CD4-positive, alpha-beta T cell treated with Interleukin-17A for 4 hours (primary cell): ENCODE measurements at regions not wholly inside any gene's neighbourhood (a gene's known extent, or its start where the extent isn't known, plus 50 kb on each side); places are given as distances from the start of the nearest gene placed in this dataset.

Experiments
- DNase-seq: peaks from one replicate; pipeline ENCODE4 v3.0.0-alpha.2; 2020; ENCODE audit warnings: mixed read lengths

DNA sequence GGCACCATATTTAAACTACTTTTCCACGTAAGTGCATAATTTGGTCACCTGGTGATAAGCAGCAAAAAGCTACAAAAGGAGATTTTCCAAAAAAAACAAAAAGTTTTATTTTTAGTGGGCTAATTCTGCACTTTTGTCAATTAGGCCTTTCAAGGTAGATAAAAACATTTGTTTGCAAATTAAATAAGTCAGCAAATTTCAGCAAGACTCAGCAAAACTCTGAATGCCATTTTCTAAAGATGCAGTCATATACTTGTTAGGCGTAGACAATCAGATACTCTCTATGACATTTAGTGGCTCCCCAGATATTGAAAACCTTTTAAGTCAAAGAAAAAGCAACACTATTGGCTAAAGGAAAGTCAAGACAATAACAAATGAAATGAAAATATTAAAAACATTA is 400.2 kb upstream of the GOLIM4 start:
- DNase-seq = no peak

- no peak for DNase-seq
Observed at GRCh38 chr3:168495270-168495669, 399.5 kb upstream of the GOLIM4 start.

DNA sequence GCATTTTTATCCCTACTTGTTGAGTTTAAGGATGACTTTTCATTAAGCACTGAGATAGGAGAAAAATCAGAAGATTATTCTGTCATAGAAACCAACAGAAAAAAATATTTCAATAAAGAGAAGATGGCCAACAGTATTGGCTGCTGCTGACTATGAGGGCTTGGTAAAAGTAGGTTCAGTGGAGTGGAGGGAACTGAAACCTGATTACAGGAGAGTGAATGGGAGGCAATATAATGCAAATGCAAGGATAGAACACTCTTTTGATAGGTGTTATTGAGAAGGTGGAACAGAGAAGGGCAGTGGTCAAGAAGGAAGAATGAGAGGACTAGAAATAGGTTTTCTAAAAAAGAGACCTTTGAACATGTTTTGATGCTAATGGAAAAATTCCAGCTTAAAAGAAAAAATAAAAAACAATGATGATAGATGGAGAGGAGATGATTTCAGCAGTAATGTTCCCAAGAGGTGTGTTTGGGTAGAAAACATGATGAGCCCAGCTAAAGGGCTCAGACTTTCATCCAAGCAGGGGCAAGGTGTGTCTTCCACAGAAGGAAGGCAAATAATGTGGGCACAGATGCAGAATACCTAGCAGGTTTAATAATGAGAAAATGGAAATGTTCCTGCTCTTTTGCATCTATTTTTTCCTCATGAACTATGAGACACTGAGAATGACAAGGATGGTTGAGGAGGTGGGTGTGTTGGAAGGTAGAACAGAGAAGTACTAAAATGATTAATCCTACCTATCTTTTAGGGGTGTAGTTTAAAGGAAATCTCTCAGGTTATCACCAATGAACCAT is 397.9 kb upstream of the GOLIM4 start:
- DNase-seq = no peak

DNA sequence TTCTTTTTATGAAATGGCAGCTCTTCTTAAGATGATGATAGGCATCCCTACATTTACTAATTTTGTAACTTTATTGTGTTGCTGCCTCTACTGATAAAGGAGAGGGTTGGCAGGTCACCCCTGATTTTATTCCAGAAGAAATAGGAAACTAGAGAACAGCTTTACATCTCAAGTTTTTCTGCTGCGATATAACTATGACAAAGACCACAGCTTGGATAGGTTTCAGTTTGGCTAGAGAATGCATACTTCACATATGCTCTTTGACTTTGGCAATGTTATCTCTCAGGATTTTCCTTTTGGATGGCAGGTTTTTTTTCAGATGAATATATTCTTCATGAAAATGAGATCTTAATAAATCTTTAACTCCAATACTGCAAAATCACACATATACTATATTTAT is 395.3 kb upstream of the GOLIM4 start:
- no peak for DNase-seq

DNA sequence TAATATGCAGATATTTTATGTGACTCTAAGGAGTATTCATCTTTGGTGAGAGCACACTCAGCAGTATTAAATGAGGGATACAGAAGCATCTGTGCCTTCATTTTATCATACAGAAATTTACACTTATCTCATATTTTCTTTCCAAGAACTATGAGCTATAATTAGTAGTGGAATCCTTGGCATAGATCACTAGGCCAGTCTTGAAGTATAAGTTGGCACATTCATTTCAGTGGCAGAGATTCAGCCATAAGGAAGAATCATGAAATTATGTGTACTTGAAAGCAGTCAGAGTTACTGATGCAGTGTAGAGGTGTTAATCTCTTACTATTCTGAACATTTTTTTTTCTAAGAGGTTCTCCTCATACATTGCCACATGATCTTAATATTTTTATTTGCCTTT is 393.6 kb upstream of the GOLIM4 start:
- DNase-seq = no peak

DNA sequence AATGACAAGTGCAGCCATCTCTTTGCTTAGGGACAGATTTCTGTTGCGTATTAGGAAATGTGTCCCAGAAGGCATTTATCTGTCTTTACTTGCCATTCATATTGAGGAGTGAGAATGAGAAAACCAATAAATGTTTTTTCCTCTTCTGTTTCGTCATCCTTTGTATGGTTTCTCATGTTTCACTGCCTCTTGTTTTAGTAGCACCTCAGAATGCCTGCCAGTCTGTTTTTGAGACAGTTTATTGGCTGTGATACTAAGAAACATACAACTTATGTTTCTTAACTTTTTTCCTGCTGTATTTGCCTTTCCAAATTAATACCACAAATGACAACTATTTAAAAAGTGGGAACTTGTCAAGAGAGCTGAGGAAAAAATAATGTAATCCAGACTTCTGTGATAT is 390.2 kb upstream of the GOLIM4 start:
- DNase-seq = no peak

GRCh38 chr3:168476360-168476980 is 380.7 kb upstream of the GOLIM4 start:
- no peak for DNase-seq

DNA sequence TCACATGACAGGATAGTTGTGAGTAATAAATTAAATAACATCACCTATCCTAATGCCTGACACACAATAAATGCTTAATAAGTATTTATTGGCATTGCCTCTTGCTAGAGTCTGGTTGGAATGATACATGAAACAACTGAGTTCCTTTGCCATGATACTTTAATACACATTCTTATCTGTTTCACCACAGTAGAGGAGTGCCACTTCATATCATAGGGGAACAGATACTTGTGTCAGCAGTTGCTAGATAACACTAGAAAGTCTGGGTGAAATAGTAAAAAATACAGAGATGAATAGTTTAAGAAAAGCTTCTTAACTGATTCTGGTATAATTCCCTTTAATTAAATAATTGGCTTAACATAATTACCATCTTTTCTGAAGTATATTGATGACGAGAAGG is 380.0 kb upstream of the GOLIM4 start:
- DNase-seq = no peak

DNA sequence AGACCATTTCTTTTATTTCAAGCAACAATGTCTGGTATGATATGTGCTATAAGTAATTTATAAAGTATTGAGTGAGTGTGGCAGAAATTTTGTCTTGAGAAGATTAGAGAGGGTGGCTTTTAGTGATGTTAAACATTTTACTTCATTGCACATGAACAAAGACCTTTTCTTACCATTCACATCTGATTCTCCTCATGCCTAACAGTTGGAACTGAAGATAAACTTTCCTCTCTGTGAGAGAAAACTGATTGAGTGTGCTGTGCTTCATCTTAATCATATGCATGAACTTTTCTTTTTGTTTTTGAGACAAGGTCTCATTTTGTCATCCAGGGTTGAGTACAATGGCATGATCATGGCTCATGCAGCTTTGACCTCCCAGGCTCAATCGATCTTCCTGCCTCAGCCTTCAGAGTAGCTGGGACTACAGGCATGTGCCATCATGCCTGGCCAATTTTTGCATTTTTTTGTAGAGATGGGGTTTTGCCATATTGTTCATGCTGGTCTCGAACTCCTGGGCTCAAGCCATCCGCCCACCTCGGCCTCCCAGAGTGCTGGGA is 377.7 kb upstream of the GOLIM4 start:
- no peak for DNase-seq

GRCh38 chr3:168472783-168473182 is 377.1 kb upstream of the GOLIM4 start:
- DNase-seq = no peak

- no peak for DNase-seq
Observed at GRCh38 chr3:168470380-168470779, 374.7 kb upstream of the GOLIM4 start.

- no peak for DNase-seq
Observed at GRCh38 chr3:168469436-168469835, 373.7 kb upstream of the GOLIM4 start.

DNA sequence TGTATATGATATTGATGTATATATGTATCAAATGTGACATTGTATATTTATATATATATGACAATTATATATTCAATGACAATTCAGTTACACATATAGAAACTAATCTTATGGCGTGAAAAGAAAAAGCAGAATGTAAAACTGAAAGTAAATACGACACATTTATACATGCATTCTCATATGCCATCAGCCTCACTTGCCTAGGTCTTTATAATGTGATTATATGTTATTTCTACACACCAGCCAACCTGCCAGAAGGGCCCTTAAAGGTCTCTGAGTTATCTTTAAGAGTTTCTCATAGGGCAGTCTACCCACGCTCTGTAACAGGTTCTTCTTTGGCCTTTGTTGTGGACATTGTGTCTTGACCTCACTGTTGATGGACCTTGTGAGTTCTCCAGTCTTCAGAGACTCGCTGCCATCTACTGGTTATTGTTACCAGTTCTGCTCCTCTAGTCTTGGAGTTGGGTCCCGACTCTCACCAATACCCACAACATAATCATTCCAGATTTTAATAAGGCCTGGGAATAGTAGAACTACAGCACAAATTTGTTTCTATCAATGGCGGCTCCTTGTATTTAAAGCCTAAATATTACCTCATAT is 371.5 kb upstream of the GOLIM4 start:
- DNase-seq = no peak

DNA sequence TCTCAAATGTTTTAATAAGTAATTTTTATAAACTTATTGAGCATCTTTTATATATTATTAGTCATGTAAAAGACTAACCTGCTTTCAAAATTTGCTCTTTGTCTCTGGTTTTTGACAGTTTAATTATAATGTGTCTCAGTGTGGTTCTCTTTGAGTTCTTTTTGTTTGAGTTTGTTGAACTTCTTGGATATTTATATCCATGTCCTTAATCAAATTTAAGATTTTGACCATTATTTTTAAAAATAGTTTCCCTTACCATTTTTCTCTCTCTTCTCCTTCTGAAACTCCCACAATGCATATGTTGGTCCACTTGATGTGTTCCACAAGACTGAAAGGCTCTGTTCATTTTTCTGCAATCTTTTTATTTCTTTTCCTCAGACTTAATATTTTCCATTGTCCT is 366.1 kb upstream of the GOLIM4 start:
- no peak for DNase-seq

- DNase-seq = no peak
Observed at GRCh38 chr3:168459226-168459784, 363.6 kb upstream of the GOLIM4 start.

DNA sequence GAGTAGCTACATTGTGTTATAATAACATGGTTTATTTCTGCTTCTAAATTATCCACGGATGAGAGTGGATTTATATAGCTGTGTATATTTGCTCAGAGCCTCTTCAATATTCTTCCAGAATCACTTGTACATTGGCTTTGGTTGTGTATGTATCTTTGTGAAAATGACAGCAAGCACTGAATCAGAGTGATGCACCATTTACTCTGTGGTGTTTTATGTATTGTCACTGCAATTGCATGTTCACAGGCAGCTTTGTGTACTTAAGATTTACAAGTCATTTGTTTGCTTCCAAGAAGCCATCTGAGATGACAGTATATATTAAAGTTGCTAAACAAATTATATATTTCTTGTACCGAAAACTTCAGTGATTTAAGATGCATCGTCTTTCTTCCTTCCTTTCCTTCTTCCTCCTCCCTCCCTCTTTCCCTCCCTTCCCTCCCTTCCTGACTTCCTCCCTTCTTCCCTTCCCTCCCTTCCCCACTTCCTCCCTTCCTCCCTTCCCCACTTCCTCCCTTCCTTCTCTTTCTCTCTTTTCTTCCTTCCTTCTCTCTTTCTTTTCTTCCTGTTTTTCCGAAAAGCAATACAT is 362.3 kb upstream of the GOLIM4 start:
- DNase-seq = no peak

DNA sequence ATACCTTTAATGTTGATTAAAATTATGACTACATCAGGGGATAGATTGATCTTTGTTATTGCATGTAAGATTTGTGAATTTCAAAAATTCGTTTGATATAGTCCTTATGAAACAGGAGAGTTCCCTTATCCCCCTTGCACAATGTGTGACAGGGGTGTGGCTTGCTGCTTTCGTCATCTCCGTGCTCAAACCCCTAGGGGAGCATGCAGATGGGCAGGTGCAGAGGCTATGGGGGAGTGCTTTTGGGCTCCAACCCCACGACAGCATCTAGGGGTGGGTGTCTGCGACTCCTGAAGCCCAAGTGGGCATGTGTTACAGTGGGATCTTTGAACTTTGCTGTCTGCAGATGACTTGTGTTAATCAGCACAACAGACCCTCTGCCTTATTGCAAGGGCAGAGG is 360.1 kb upstream of the GOLIM4 start:
- no peak for DNase-seq

DNA sequence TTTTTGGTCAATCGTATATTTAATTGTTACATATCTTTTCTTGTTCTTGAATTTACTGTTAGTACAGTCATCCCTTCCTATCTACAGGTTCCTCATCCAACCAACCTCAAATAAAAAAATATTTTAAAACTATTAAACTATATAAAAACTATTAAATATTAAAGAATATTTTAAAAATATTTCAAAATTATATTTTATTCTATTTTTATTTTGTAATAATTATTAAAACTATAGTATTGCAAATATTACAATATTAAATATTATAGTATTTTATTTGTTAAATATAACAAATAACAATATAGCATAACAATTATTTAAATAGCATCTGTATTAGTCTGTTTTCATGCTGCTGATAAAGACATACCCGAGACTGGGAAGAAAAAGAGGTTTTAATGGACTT is 357.9 kb upstream of the GOLIM4 start:
- no peak for DNase-seq

DNA sequence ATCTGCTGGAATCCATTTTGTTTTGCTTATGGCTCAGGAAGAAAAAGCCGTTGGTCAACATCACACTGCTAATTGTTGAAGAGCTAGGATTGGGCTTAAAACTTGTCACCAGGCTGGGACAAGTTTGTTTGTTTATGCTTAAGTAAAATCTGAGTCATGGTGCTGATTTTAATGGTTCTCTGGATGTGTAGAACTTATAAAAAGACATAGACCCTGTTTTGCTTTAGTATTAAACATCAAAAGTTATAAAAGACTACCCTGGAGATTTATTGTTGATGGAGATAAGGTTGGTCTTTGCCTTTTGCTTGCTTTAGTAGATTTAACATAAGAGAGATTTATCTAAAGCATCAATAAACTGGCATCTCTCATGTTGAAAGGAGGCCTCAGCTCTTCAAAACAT is 348.2 kb upstream of the GOLIM4 start:
- no peak for DNase-seq

DNA sequence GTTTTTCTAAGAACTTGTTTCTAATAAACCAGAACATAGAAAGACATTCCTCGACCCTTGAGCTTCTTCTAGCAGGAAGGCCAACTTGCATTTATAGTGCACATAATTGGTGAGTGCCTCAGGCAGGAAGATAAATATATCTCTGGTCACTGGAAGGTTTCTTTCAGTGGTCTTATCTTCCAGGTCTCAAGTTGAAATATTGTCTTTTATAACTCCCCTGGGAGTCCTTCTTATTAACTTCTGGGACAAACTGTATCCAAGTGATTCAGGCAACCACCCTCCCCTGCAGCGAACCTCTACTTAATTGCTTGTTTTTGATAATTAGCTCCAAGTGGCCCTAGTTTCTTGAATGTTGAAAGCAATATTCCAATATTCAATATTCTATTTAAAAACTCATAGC is 346.8 kb upstream of the GOLIM4 start:
- no peak for DNase-seq

GRCh38 chr3:168436245-168436724 is 340.6 kb upstream of the GOLIM4 start:
- no peak for DNase-seq

DNA sequence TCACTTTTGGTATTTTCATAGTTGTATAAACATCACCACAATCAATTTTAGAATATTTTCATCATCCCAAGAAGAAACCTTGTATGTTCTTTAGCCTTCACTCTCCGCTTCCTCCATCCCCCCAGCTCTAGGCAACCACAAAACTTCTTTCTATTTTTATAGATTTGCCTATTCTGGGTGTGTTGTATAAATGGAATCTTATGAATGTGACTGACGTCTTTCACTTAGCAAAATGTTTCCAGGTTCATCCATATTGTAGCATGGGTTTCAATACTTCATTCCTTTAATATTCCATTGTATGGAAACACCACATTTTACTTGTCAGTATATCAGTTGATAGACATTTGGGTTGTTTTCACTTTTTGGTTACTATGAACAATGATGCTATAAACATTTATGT is 335.8 kb upstream of the GOLIM4 start:
- no peak for DNase-seq

GRCh38 chr3:168427835-168428475 is 332.2 kb upstream of the GOLIM4 start:
- no peak for DNase-seq
